H9 (cell line): ENCODE measurements at regions not wholly inside any gene's neighbourhood (a gene's known extent, or its start where the extent isn't known, plus 50 kb on each side); places are given as distances from the start of the nearest gene placed in this dataset.

ENCODE experiments used
- DNase-seq: peaks from one replicate; pipeline ENCODE4 v3.0.0-alpha.2; 2017
- H2AFZ ChIP-seq: one replicate; pipeline ENCODE4 v1.6.1; 2013; ENCODE audit warnings: mild to moderate bottlenecking, low read length, control low read depth, moderate library complexity
- H2AK5ac ChIP-seq: 2 replicates; pipeline ENCODE4 v1.6.1; 2013; ENCODE audit warnings: low read length, control low read depth, mixed read lengths; ENCODE audit not compliant: insufficient read length
- H2BK120ac ChIP-seq: one replicate; pipeline ENCODE4 v1.6.1; 2013; ENCODE audit warnings: low read depth, mild to moderate bottlenecking, low read length, control low read depth, inconsistent platforms; ENCODE audit not compliant: poor library complexity, severe bottlenecking
- H2BK12ac ChIP-seq: 2 replicates; pipeline ENCODE4 v1.6.1; 2013; ENCODE audit warnings: low read length, control low read depth, mixed read lengths, low read depth; ENCODE audit not compliant: insufficient read length
- H2BK15ac ChIP-seq: 2 replicates; pipeline ENCODE4 v1.6.1; 2013; ENCODE audit warnings: low read depth, low read length, control low read depth
- H2BK20ac ChIP-seq: one replicate; pipeline ENCODE4 v1.6.1; 2013; ENCODE audit warnings: low read depth, mild to moderate bottlenecking, low read length, control low read depth, inconsistent platforms; ENCODE audit not compliant: poor library complexity, severe bottlenecking
- H2BK5ac ChIP-seq: 2 replicates; pipeline ENCODE4 v1.6.1; 2013; ENCODE audit warnings: low read length, control low read depth, mixed read lengths; ENCODE audit not compliant: insufficient read length
- H3K14ac ChIP-seq: 2 replicates; pipeline ENCODE4 v1.6.1; 2013; ENCODE audit warnings: low read length, control low read depth; ENCODE audit not compliant: insufficient read depth
- H3K18ac ChIP-seq: 2 replicates; pipeline ENCODE4 v1.6.1; 2013; ENCODE audit warnings: low read depth, mild to moderate bottlenecking, mixed read lengths, low read length, control low read depth; ENCODE audit not compliant: insufficient read length
- H3K23ac ChIP-seq: 2 replicates; pipeline ENCODE4 v1.6.1; 2013; ENCODE audit warnings: low read length, control low read depth, mixed read lengths, low read depth; ENCODE audit not compliant: insufficient read length
- H3K23me2 ChIP-seq: 2 replicates; pipeline ENCODE4 v1.6.1; 2013; ENCODE audit warnings: low read depth, mild to moderate bottlenecking, mixed read lengths, low read length, control low read depth; ENCODE audit not compliant: insufficient read length, poor library complexity, severe bottlenecking
- H3K27ac ChIP-seq: 2 replicates; pipeline ENCODE4 v1.5.1; 2013; ENCODE audit warnings: low read length, control low read depth, mixed read lengths, low read depth; ENCODE audit not compliant: insufficient read length
- H3K27me3 ChIP-seq: 2 replicates; pipeline ENCODE4 v1.6.1; 2013; ENCODE audit warnings: low read length, control low read depth, inconsistent platforms; ENCODE audit not compliant: insufficient read depth
- H3K4ac ChIP-seq: 2 replicates; pipeline ENCODE4 v1.6.1; 2013; ENCODE audit warnings: low read depth, mild to moderate bottlenecking, control low read depth, inconsistent platforms, low read length, moderate library complexity
- H3K4me1 ChIP-seq: 2 replicates; pipeline ENCODE4 v1.6.1; 2013; ENCODE audit warnings: low read length, control low read depth, inconsistent platforms; ENCODE audit not compliant: insufficient read depth
- H3K4me2 ChIP-seq: 2 replicates; pipeline ENCODE4 v1.6.1; 2013; ENCODE audit warnings: low read length, control low read depth, mixed read lengths; ENCODE audit not compliant: insufficient read length, insufficient read depth
- H3K56ac ChIP-seq: 2 replicates; pipeline ENCODE4 v1.6.1; 2013; ENCODE audit warnings: low read depth, mild to moderate bottlenecking, mixed read lengths, low read length, control low read depth; ENCODE audit not compliant: insufficient read length
- H3K79me1 ChIP-seq: 2 replicates; pipeline ENCODE4 v1.6.1; 2013; ENCODE audit warnings: low read depth, mild to moderate bottlenecking, moderate library complexity, low read length, control low read depth, inconsistent platforms; ENCODE audit not compliant: insufficient read depth, poor library complexity, severe bottlenecking
- H3K79me2 ChIP-seq: 2 replicates; pipeline ENCODE4 v1.6.1; 2013; ENCODE audit warnings: low read length, control low read depth, inconsistent platforms; ENCODE audit not compliant: insufficient read depth
- H3K9ac ChIP-seq: 2 replicates; pipeline ENCODE4 v1.6.1; 2013; ENCODE audit warnings: low read length, control low read depth, mixed read lengths; ENCODE audit not compliant: insufficient read length; ENCODE audit errors: extremely low read depth
- H3K9me3 ChIP-seq: one replicate; pipeline ENCODE4 v1.6.1; 2013; ENCODE audit warnings: low read depth, low read length, inconsistent platforms; ENCODE audit not compliant: control insufficient read depth
- H3T11ph ChIP-seq: one replicate; pipeline ENCODE4 v1.6.1; 2013; ENCODE audit warnings: mild to moderate bottlenecking, low read length, control low read depth, inconsistent platforms
- H4K20me1 ChIP-seq: one replicate; pipeline ENCODE4 v1.6.1; 2013; ENCODE audit not compliant: control insufficient read depth, insufficient read length, insufficient read depth
- H4K5ac ChIP-seq: 2 replicates; pipeline ENCODE4 v1.6.1; 2013; ENCODE audit warnings: low read depth, mild to moderate bottlenecking, mixed read lengths, low read length, control low read depth; ENCODE audit not compliant: insufficient read length
- H4K8ac ChIP-seq: replicated peaks from 2 replicates; pipeline ENCODE4 v1.6.1; 2013; ENCODE audit warnings: low read length, control low read depth, mixed read lengths, low read depth; ENCODE audit not compliant: insufficient read length
- H4K91ac ChIP-seq: 2 replicates; pipeline ENCODE4 v1.6.1; 2013; ENCODE audit warnings: low read depth, mild to moderate bottlenecking, moderate library complexity, mixed read lengths, low read length, control low read depth; ENCODE audit not compliant: insufficient read length
- H3K27ac Mint-ChIP-seq, 3 experiments: 2 replicates in 2 of 3; 3 replicates in 1 of 3; pipeline ENCODE4 v1.8.0; 2020 to 2021; ENCODE audit warnings: mixed read lengths in 3 of 3, mild to moderate bottlenecking in 1 of 3, moderate library complexity in 1 of 3
- H3K27me3 Mint-ChIP-seq: 2 replicates; pipeline ENCODE4 v1.8.0; 2021; ENCODE audit warnings: low read depth, mild to moderate bottlenecking, moderate library complexity, mixed read lengths
- H3K36me3 Mint-ChIP-seq, 3 experiments: 2 replicates in 2 of 3; 3 replicates in 1 of 3; pipeline ENCODE4 v1.8.0; 2020 to 2021; ENCODE audit warnings: low read depth in 3 of 3, mixed read lengths in 3 of 3; ENCODE audit not compliant: insufficient read depth in 1 of 3
- H3K4me1 Mint-ChIP-seq, 2 experiments: 2 replicates each; pipeline ENCODE4 v1.8.0; 2020; ENCODE audit warnings: mixed read lengths in 2 of 2
- H3K4me3 Mint-ChIP-seq, 2 experiments: 2 replicates in 1 of 2; 3 replicates in 1 of 2; pipeline ENCODE4 v1.8.0; 2020 to 2021; ENCODE audit warnings: mild to moderate bottlenecking in 2 of 2, mixed read lengths in 2 of 2, moderate library complexity in 1 of 2
- H3K9me3 Mint-ChIP-seq, 2 experiments: 2 replicates in 1 of 2; 3 replicates in 1 of 2; pipeline ENCODE4 v1.8.0; 2020; ENCODE audit warnings: mild to moderate bottlenecking in 2 of 2, mixed read lengths in 2 of 2, moderate library complexity in 1 of 2
- WGBS: extraction: QIAGEN DNeasy Blood & Tissue Kit; methylation state at CpG from one replicate; pipeline ENCODE4 v1.1.7; 2013; ENCODE audit warnings: missing lambda C conversion rate, low lambda C conversion rate, mixed read lengths; ENCODE audit not compliant: insufficient read length; ENCODE audit errors: extremely low coverage; 5-methylcytosine and 5-hydroxymethylcytosine counted together
- TF ChIP-seq, protein P1 (sequence below): fragments of 200-600 bp; sonication (generic); conservative IDR thresholded peaks from 3 replicates; pipeline ENCODE4 v1.8.0; 2021; ENCODE audit warnings: antibody characterized with exemption, mild to moderate bottlenecking

DNA sequence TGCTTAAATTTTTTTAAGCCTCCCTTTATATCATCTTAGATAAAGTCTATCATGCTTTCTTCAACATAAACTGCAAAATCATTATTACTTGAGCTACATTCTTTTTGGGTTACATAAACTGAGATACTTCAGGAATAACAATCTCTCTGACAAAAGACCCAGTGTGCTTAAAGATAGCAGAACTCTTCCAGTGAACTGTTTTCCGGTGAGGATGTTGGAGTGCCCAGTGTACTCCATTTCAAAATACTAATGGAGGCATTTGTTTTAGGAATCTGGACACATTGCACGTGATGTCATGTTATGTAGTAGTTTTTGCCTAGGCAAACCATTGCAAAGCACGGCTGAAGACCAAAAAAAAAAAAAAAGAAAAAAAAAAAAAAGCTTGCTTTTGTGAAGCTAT is 388.2 kb upstream of the CELF2 start:
- H3T11ph ChIP-seq: no peak overlapping the region
- no peaks in the 10 kb centered on the region for H3K79me2 ChIP-seq
- no peak overlapping the region for H2BK12ac ChIP-seq
- H3K4ac ChIP-seq: no peak overlapping the region
- WGBS: no CpG with 5 or more reads among the region's 3 CpGs
- no peaks in the 10 kb centered on the region for H3K23me2 ChIP-seq
- H3K36me3 Mint-ChIP-seq: no peaks in the 10 kb centered on the region
- no peaks in the 10 kb centered on the region for H3K9me3 ChIP-seq
- no peak overlapping the region for H3K18ac ChIP-seq
- no peak overlapping the region for H3K14ac ChIP-seq
- no peak overlapping the region for H3K27ac Mint-ChIP-seq
- H4K91ac ChIP-seq: no peak overlapping the region
- no peak overlapping the region for H3K4me2 ChIP-seq
- no peak overlapping the region for H3K23ac ChIP-seq
- H2AK5ac ChIP-seq: no peak overlapping the region
- H4K20me1 ChIP-seq: no peaks in the 10 kb centered on the region
- no peak overlapping the region for H4K8ac ChIP-seq
- no peak overlapping the region for H3K27ac ChIP-seq
- H2BK20ac ChIP-seq: no peak overlapping the region
- H3K4me1 ChIP-seq: no peaks in the 10 kb centered on the region
- H3K9me3 Mint-ChIP-seq: 0 out of 5 replicates have a peak, but pooled peaks cover 0 to 2% of the 10 kb centered on the region in 2 experiments
- H2BK15ac ChIP-seq: no peak overlapping the region
- H3K27me3 ChIP-seq: no peaks in the 10 kb centered on the region
- no peak overlapping the region for H3K9ac ChIP-seq
- H2BK5ac ChIP-seq: no peak overlapping the region
- no peaks in the 10 kb centered on the region for H3K4me1 Mint-ChIP-seq
- no peaks in the 10 kb centered on the region for H3K79me1 ChIP-seq
- H2AFZ ChIP-seq: no peak overlapping the region
- H3K56ac ChIP-seq: no peak overlapping the region
- H3K27me3 Mint-ChIP-seq: no peaks in the 10 kb centered on the region
- H3K4me3 Mint-ChIP-seq: no peak overlapping the region
- no peak overlapping the region for H2BK120ac ChIP-seq
- no peak overlapping the region for H4K5ac ChIP-seq
- TF ChIP-seq, protein P1, sequence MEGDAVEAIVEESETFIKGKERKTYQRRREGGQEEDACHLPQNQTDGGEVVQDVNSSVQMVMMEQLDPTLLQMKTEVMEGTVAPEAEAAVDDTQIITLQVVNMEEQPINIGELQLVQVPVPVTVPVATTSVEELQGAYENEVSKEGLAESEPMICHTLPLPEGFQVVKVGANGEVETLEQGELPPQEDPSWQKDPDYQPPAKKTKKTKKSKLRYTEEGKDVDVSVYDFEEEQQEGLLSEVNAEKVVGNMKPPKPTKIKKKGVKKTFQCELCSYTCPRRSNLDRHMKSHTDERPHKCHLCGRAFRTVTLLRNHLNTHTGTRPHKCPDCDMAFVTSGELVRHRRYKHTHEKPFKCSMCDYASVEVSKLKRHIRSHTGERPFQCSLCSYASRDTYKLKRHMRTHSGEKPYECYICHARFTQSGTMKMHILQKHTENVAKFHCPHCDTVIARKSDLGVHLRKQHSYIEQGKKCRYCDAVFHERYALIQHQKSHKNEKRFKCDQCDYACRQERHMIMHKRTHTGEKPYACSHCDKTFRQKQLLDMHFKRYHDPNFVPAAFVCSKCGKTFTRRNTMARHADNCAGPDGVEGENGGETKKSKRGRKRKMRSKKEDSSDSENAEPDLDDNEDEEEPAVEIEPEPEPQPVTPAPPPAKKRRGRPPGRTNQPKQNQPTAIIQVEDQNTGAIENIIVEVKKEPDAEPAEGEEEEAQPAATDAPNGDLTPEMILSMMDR: no peak
- no peak for DNase-seq
